ENCODE measurements at regions not wholly inside any gene's neighbourhood (a gene's known extent, or its start where the extent isn't known, plus 50 kb on each side); places are given as distances from the start of the nearest gene placed in this dataset.

DNA sequence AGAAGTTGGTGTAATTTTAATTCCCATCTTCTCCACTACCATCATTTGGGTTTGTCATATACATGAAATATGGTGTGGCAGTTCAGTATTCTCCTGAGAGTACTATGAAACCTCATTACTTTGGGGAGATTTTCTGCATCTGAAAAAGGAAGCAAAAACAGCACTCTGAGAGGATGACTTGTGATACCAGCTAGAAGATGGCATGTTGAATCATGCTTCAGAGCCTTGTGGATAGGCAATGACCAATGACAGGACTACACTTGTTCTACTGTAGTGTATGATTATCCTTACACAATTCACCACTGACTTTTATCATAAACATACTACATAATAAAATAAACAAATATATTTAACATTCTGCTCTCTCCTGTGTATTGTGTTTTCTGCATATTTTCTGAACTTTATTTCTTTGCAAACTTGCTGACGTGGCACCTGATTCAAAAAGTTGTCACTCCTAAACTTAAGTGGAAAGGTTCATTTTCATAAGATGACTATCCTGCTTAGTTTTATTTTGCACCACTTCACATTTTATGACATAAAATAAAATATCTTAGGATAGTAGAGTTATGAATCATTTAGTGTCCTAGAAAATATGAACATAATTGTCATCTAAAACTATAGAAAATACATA, 991.3 kb downstream of the FSTL5 start:
- intact Hi-C loops (cut with micrococcal nuclease): no loop called here
- Histone ChIP-seq H3K27ac (ENCODE audit: low read length in 2 of 2) (no peak overlapping the region), H3K9ac (ENCODE audit: low read length) (no peak overlapping the region), H3K4me1 (ENCODE audit: control insufficient read depth in 2 of 2, insufficient read depth in 2 of 2, low read length in 2 of 2) (no peaks in the 10 kb centered on the region), H3K36me3 (replicated peaks in 1 of 2; ENCODE audit: control extremely low read depth in 1 of 2, control insufficient read depth in 1 of 2, extremely low read depth in 1 of 2, insufficient read depth in 2 of 2, low read length in 1 of 2) (no peaks in the 10 kb centered on the region), H4K20me1 (ENCODE audit: control insufficient read depth, insufficient read depth, low read length, poor library complexity, severe bottlenecking) (no peaks in the 10 kb centered on the region), H3K9me3 (ENCODE audit: control extremely low read depth in 1 of 3, control insufficient read depth in 2 of 3, insufficient read depth in 1 of 3, low read length in 2 of 3) (no peaks in the 10 kb centered on the region), H3K4me3 (ENCODE audit: control extremely low read depth in 1 of 5, extremely low read depth in 1 of 5, insufficient read depth in 1 of 5, low read depth in 2 of 5, low read length in 4 of 5) (no peak overlapping the region), H3K27me3 (replicated peaks in 1 of 4; ENCODE audit: control extremely low read depth in 1 of 4, control insufficient read depth in 3 of 4, insufficient read depth in 4 of 4, low read length in 3 of 4) (no peaks in the 10 kb centered on the region), H2AFZ (ENCODE audit: insufficient read depth, low read depth, low read length, poor library complexity, severe bottlenecking) (no peak overlapping the region), H3K79me2 (ENCODE audit: control insufficient read depth, insufficient read depth, low read length) (no peaks in the 10 kb centered on the region), H3K4me2 (replicated peaks; ENCODE audit: low read depth, low read length, poor library complexity, severe bottlenecking) (no peak overlapping the region)
- no peak overlapping the region for H3K4me3 Mint-ChIP-seq
- DNase-seq (no peak), ATAC-seq (ENCODE audit: low read depth) (no peak)
- H3K9me3 Mint-ChIP-seq (ENCODE audit: insufficient read depth): peaks cover 8% of the 10 kb centered on the region
- H3K27me3 Mint-ChIP-seq: no peaks in the 10 kb centered on the region
- H3K4me1 Mint-ChIP-seq: no peaks in the 10 kb centered on the region
- CTCF ChIA-PET: no interaction called here
- WGBS (ENCODE audit: insufficient coverage): no CpG with 5 or more reads among the region's 1 CpG
- POLR2A ChIA-PET: no interaction called here
- TF ChIP-seq, protein P1, sequence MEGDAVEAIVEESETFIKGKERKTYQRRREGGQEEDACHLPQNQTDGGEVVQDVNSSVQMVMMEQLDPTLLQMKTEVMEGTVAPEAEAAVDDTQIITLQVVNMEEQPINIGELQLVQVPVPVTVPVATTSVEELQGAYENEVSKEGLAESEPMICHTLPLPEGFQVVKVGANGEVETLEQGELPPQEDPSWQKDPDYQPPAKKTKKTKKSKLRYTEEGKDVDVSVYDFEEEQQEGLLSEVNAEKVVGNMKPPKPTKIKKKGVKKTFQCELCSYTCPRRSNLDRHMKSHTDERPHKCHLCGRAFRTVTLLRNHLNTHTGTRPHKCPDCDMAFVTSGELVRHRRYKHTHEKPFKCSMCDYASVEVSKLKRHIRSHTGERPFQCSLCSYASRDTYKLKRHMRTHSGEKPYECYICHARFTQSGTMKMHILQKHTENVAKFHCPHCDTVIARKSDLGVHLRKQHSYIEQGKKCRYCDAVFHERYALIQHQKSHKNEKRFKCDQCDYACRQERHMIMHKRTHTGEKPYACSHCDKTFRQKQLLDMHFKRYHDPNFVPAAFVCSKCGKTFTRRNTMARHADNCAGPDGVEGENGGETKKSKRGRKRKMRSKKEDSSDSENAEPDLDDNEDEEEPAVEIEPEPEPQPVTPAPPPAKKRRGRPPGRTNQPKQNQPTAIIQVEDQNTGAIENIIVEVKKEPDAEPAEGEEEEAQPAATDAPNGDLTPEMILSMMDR (IDR thresholded peaks at IDR 0.05): no peak
- no peak for TF ChIP-seq EZH2 (IDR thresholded peaks at IDR 0.05; ENCODE audit: borderline replicate concordance, insufficient read depth, low read depth, low read length, poor library complexity, severe bottlenecking)
- H3K27ac Mint-ChIP-seq: no peak overlapping the region

DNA sequence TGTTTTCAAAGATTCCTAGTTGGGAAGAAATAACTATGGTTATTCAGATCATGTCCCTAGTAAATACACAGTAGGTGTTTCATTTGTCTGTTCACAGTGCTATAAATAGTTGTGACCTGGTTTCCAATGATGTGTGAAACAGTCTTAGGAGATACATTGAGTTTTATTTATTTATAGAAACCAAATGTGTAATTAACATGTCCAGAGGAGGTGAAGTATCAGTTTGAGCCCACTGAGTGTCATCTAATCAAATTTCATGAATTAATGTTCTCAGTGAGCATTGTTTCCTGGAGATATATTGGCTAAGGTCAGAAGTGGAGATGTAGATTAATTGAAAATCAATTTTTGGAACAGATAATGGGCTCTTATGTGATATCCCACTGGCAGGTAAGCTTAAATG, 996.3 kb downstream of the FSTL5 start:
- no peaks in the 10 kb centered on the region for H3K27me3 Mint-ChIP-seq
- H3K4me2 ChIP-seq (replicated peaks; ENCODE audit: low read depth, low read length, poor library complexity, severe bottlenecking): no peak overlapping the region
- ATAC-seq (ENCODE audit: low read depth) (no peak), DNase-seq (no peak)
- H3K27me3 ChIP-seq (replicated peaks in 1 of 4; ENCODE audit: control extremely low read depth in 1 of 4, control insufficient read depth in 3 of 4, insufficient read depth in 4 of 4, low read length in 3 of 4): no peaks in the 10 kb centered on the region
- H3K9me3 Mint-ChIP-seq (ENCODE audit: insufficient read depth): peaks cover 5% of the 10 kb centered on the region
- no peak overlapping the region for H3K27ac ChIP-seq (ENCODE audit: low read length in 2 of 2)
- no peaks in the 10 kb centered on the region for H3K79me2 ChIP-seq (ENCODE audit: control insufficient read depth, insufficient read depth, low read length)
- no peaks in the 10 kb centered on the region for H3K4me1 Mint-ChIP-seq
- no peaks in the 10 kb centered on the region for H3K4me1 ChIP-seq (ENCODE audit: control insufficient read depth in 2 of 2, insufficient read depth in 2 of 2, low read length in 2 of 2)
- intact Hi-C loops (cut with micrococcal nuclease): no loop called here
- H3K9ac ChIP-seq (ENCODE audit: low read length): no peak overlapping the region
- H3K4me3 ChIP-seq (ENCODE audit: control extremely low read depth in 1 of 5, extremely low read depth in 1 of 5, insufficient read depth in 1 of 5, low read depth in 2 of 5, low read length in 4 of 5): no peak overlapping the region
- ChIA-PET CTCF (no interaction called here), POLR2A (no interaction called here)
- no peak overlapping the region for H3K27ac Mint-ChIP-seq
- H3K36me3 ChIP-seq (replicated peaks in 1 of 2; ENCODE audit: control extremely low read depth in 1 of 2, control insufficient read depth in 1 of 2, extremely low read depth in 1 of 2, insufficient read depth in 2 of 2, low read length in 1 of 2): no peaks in the 10 kb centered on the region
- H3K4me3 Mint-ChIP-seq: no peak overlapping the region
- H3K9me3 ChIP-seq (ENCODE audit: control extremely low read depth in 1 of 3, control insufficient read depth in 2 of 3, insufficient read depth in 1 of 3, low read length in 2 of 3): no peaks in the 10 kb centered on the region
- TF ChIP-seq EZH2 (IDR thresholded peaks at IDR 0.05; ENCODE audit: borderline replicate concordance, insufficient read depth, low read depth, low read length, poor library complexity, severe bottlenecking): no peak
- TF ChIP-seq, protein P1 (IDR thresholded peaks at IDR 0.05): no peak
- no peak overlapping the region for H2AFZ ChIP-seq (ENCODE audit: insufficient read depth, low read depth, low read length, poor library complexity, severe bottlenecking)
- H4K20me1 ChIP-seq (ENCODE audit: control insufficient read depth, insufficient read depth, low read length, poor library complexity, severe bottlenecking): no peaks in the 10 kb centered on the region

All from B cell (primary cell).